ENCODE measurements at regions not wholly inside any gene's neighbourhood (a gene's known extent, or its start where the extent isn't known, plus 50 kb on each side); places are given as distances from the start of the nearest gene placed in this dataset.

GRCh38 chr4:137597752-137598430 is 65.6 kb upstream of the PCDH18 start:
- ATAC-seq (ENCODE audit: insufficient read depth, low read depth) (no peak), DNase-seq (no peak)
- H3K27ac ChIP-seq (ENCODE audit: low read length) = no peak overlapping the region
- no peaks in the 10 kb centered on the region for H4K20me1 ChIP-seq (ENCODE audit: insufficient read depth, low read length)
- no peak for TF ChIP-seq EZH2 (IDR thresholded peaks at IDR 0.05; ENCODE audit: borderline replicate concordance, low read depth, low read length, severe bottlenecking)
- no peak for TF ChIP-seq CTCF (IDR thresholded peaks at IDR 0.05; ENCODE audit: borderline replicate concordance, extremely low read depth, low read length, poor library complexity, severe bottlenecking)
- no peak overlapping the region for H3K4me3 ChIP-seq (ENCODE audit: low read depth in 1 of 2, low read length in 2 of 2)
- no peaks in the 10 kb centered on the region for H3K4me1 ChIP-seq (ENCODE audit: insufficient read depth, low read length)
- H3K9ac ChIP-seq (ENCODE audit: low read depth, low read length) = no peak overlapping the region
- H3K27me3 ChIP-seq (ENCODE audit: insufficient read depth, low read length, poor library complexity) = no peaks in the 10 kb centered on the region
- H3K36me3 ChIP-seq (ENCODE audit: insufficient read depth, low read length) = no peaks in the 10 kb centered on the region
- no peaks in the 10 kb centered on the region for H3K79me2 ChIP-seq (ENCODE audit: insufficient read depth, low read length)
- H3K4me2 ChIP-seq (ENCODE audit: insufficient read depth, low read length) = no peak overlapping the region
- H2AFZ ChIP-seq (ENCODE audit: low read depth, low read length) = no peak overlapping the region
- H3K9me3 ChIP-seq (ENCODE audit: insufficient read depth, low read length, severe bottlenecking) = no peaks in the 10 kb centered on the region

GRCh38 chr4:137587796-137588195 is 55.5 kb upstream of the PCDH18 start:
- H3K4me1 ChIP-seq (ENCODE audit: insufficient read depth, low read length) = no peaks in the 10 kb centered on the region
- no peaks in the 10 kb centered on the region for H3K9me3 ChIP-seq (ENCODE audit: insufficient read depth, low read length, severe bottlenecking)
- TF ChIP-seq EZH2 (IDR thresholded peaks at IDR 0.05; ENCODE audit: borderline replicate concordance, low read depth, low read length, severe bottlenecking) (no peak), CTCF (IDR thresholded peaks at IDR 0.05; ENCODE audit: borderline replicate concordance, extremely low read depth, low read length, poor library complexity, severe bottlenecking) (no peak)
- H3K4me2 ChIP-seq (ENCODE audit: insufficient read depth, low read length) = no peak overlapping the region
- H3K27me3 ChIP-seq (ENCODE audit: insufficient read depth, low read length, poor library complexity) = no peaks in the 10 kb centered on the region
- no peak overlapping the region for H3K4me3 ChIP-seq (ENCODE audit: low read depth in 1 of 2, low read length in 2 of 2)
- DNase-seq (no peak), ATAC-seq (ENCODE audit: insufficient read depth, low read depth) (no peak)
- no peaks in the 10 kb centered on the region for H3K36me3 ChIP-seq (ENCODE audit: insufficient read depth, low read length)
- no peak overlapping the region for H2AFZ ChIP-seq (ENCODE audit: low read depth, low read length)
- no peak overlapping the region for H3K9ac ChIP-seq (ENCODE audit: low read depth, low read length)
- no peak overlapping the region for H3K27ac ChIP-seq (ENCODE audit: low read length)
- no peaks in the 10 kb centered on the region for H4K20me1 ChIP-seq (ENCODE audit: insufficient read depth, low read length)
- no peaks in the 10 kb centered on the region for H3K79me2 ChIP-seq (ENCODE audit: insufficient read depth, low read length)

- no peaks in the 10 kb centered on the region for H3K36me3 ChIP-seq (ENCODE audit: insufficient read depth, low read length)
- TF ChIP-seq CTCF (IDR thresholded peaks at IDR 0.05; ENCODE audit: borderline replicate concordance, extremely low read depth, low read length, poor library complexity, severe bottlenecking) (no peak), EZH2 (IDR thresholded peaks at IDR 0.05; ENCODE audit: borderline replicate concordance, low read depth, low read length, severe bottlenecking) (no peak)
- H2AFZ ChIP-seq (ENCODE audit: low read depth, low read length) = no peak overlapping the region
- H3K27ac ChIP-seq (ENCODE audit: low read length) = no peak overlapping the region
- no peaks in the 10 kb centered on the region for H3K9me3 ChIP-seq (ENCODE audit: insufficient read depth, low read length, severe bottlenecking)
- H4K20me1 ChIP-seq (ENCODE audit: insufficient read depth, low read length) = no peaks in the 10 kb centered on the region
- no peaks in the 10 kb centered on the region for H3K4me1 ChIP-seq (ENCODE audit: insufficient read depth, low read length)
- H3K27me3 ChIP-seq (ENCODE audit: insufficient read depth, low read length, poor library complexity) = no peaks in the 10 kb centered on the region
- no peak for DNase-seq
- no peak for ATAC-seq (ENCODE audit: insufficient read depth, low read depth)
- no peak overlapping the region for H3K9ac ChIP-seq (ENCODE audit: low read depth, low read length)
- no peaks in the 10 kb centered on the region for H3K79me2 ChIP-seq (ENCODE audit: insufficient read depth, low read length)
- H3K4me3 ChIP-seq (ENCODE audit: low read depth in 1 of 2, low read length in 2 of 2) = no peak overlapping the region
- no peak overlapping the region for H3K4me2 ChIP-seq (ENCODE audit: insufficient read depth, low read length)
These were observed 51.4 kb upstream of the PCDH18 start for GRCh38 chr4:137583671-137584070.
